ENCODE measurements at regions not wholly inside any gene's neighbourhood (a gene's known extent, or its start where the extent isn't known, plus 50 kb on each side); places are given as distances from the start of the nearest gene placed in this dataset.

GRCh38 chr7:116122972-116123595, 87.3 kb upstream of the TES start:
- H3K4me3 ChIP-seq (ENCODE audit: low read depth, low read length): no peak overlapping the region
- TF ChIP-seq CTCF (IDR thresholded peaks at IDR 0.05; ENCODE audit: low read depth, low read length): peak; percentile 44; the same call in 1 of the 2 replicates

GRCh38 chr7:116128139-116128538, 82.2 kb upstream of the TES start:
- TF ChIP-seq CTCF (IDR thresholded peaks at IDR 0.05; ENCODE audit: low read depth, low read length): no peak
- H3K4me3 ChIP-seq (ENCODE audit: low read depth, low read length): no peak overlapping the region

GRCh38 chr7:116135306-116135705, 75.0 kb upstream of the TES start:
- no peak overlapping the region for H3K4me3 ChIP-seq (ENCODE audit: low read depth, low read length)
- no peak for TF ChIP-seq CTCF (IDR thresholded peaks at IDR 0.05; ENCODE audit: low read depth, low read length)

GRCh38 chr7:116138202-116138801, 72.0 kb upstream of the TES start:
- TF ChIP-seq CTCF (IDR thresholded peaks at IDR 0.05; ENCODE audit: low read depth, low read length): peak; percentile 65
- H3K4me3 ChIP-seq (ENCODE audit: low read depth, low read length): no peak overlapping the region

- no peak for TF ChIP-seq CTCF (IDR thresholded peaks at IDR 0.05; ENCODE audit: low read depth, low read length)
- no peak overlapping the region for H3K4me3 ChIP-seq (ENCODE audit: low read depth, low read length)
Measured at GRCh38 chr7:116139007-116139406, 71.3 kb upstream of the TES start.

GRCh38 chr7:116139807-116140206, 70.5 kb upstream of the TES start:
- no peak for TF ChIP-seq CTCF (IDR thresholded peaks at IDR 0.05; ENCODE audit: low read depth, low read length)

GRCh38 chr7:116142374-116142773, 68.0 kb upstream of the TES start:
- no peak for TF ChIP-seq CTCF (IDR thresholded peaks at IDR 0.05; ENCODE audit: low read depth, low read length)
- no peak overlapping the region for H3K4me3 ChIP-seq (ENCODE audit: low read depth, low read length)

More at GRCh38 chr7:116139807-116140206, 70.5 kb upstream of the TES start:
- no peak overlapping the region for H3K4me3 ChIP-seq (ENCODE audit: low read depth, low read length)

Measured in WI38 (cell line).